ENCODE measurements at regions not wholly inside any gene's neighbourhood (a gene's known extent, or its start where the extent isn't known, plus 50 kb on each side); places are given as distances from the start of the nearest gene placed in this dataset.

GRCh38 chr6:167643223-167643622, 183.5 kb upstream of the AFDN start:
- no peak for DNase-seq

- DNase-seq = no peak
These were observed 183.0 kb upstream of the AFDN start for GRCh38 chr6:167643716-167644115.

- no peak for DNase-seq
These were observed 182.1 kb upstream of the AFDN start for GRCh38 chr6:167644412-167645132.

GRCh38 chr6:167645368-167645767, 181.3 kb upstream of the AFDN start:
- DNase-seq = no peak

- no peak for DNase-seq
These were observed 179.4 kb upstream of the AFDN start for GRCh38 chr6:167647306-167647705.

GRCh38 chr6:167647737-167648470, 178.8 kb upstream of the AFDN start:
- DNase-seq = no peak

- no peak for DNase-seq
These were observed 178.0 kb upstream of the AFDN start for GRCh38 chr6:167648501-167649278.

GRCh38 chr6:167649476-167649875, 177.2 kb upstream of the AFDN start:
- no peak for DNase-seq

- DNase-seq = no peak
These were observed 175.9 kb upstream of the AFDN start for GRCh38 chr6:167650730-167651317.

- no peak for DNase-seq
These were observed 175.2 kb upstream of the AFDN start for GRCh38 chr6:167651318-167652041.

GRCh38 chr6:167652042-167652700, 174.5 kb upstream of the AFDN start:
- DNase-seq = no peak

- DNase-seq = no peak
These were observed 174.0 kb upstream of the AFDN start for GRCh38 chr6:167652701-167653095.

GRCh38 chr6:167653561-167653960, 173.2 kb upstream of the AFDN start:
- DNase-seq = no peak

- DNase-seq = no peak
These were observed 172.3 kb upstream of the AFDN start for GRCh38 chr6:167654389-167654788.

- no peak for DNase-seq
These were observed 171.4 kb upstream of the AFDN start for GRCh38 chr6:167655174-167655821.

GRCh38 chr6:167658106-167658505, 168.6 kb upstream of the AFDN start:
- no peak for DNase-seq

GRCh38 chr6:167659046-167659445, 167.7 kb upstream of the AFDN start:
- DNase-seq = no peak

GRCh38 chr6:167660424-167660823, 166.3 kb upstream of the AFDN start:
- no peak for DNase-seq

GRCh38 chr6:167660944-167661551, 165.7 kb upstream of the AFDN start:
- DNase-seq = no peak

- DNase-seq = no peak
These were observed 165.1 kb upstream of the AFDN start for GRCh38 chr6:167661552-167662044.
